GM23338 (cell line): ENCODE measurements at regions not wholly inside any gene's neighbourhood (a gene's known extent, or its start where the extent isn't known, plus 50 kb on each side); places are given as distances from the start of the nearest gene placed in this dataset.

Source experiments
- ATAC-seq: fragments of 200-7000 bp; cut with Tn5 transposase; 3 replicates; pipeline ENCODE4 v1.9.1; 2020
- DNase-seq: peaks from one replicate; pipeline ENCODE4 v3.0.0-alpha.2; 2015; ENCODE audit warnings: low spot score
- H2AFZ ChIP-seq: fragments of 200-600 bp; sonication (generic); 2 replicates; pipeline ENCODE4 v1.8.0; 2016; ENCODE audit warnings: antibody characterized with exemption, mild to moderate bottlenecking, moderate library complexity
- H3F3A ChIP-seq: fragments of 200-600 bp; sonication (generic); replicated peaks from 2 replicates; pipeline ENCODE4 v1.8.0; 2017; ENCODE audit warnings: antibody characterized with exemption, mixed run types, low read depth
- H3K27ac ChIP-seq: fragments of 200-600 bp; sonication (generic); 2 replicates; pipeline ENCODE4 v1.6.1; 2016; ENCODE audit warnings: low read depth
- H3K27me3 ChIP-seq: fragments of 200-600 bp; sonication (generic); 2 replicates; pipeline ENCODE4 v1.8.0; 2016; ENCODE audit warnings: mild to moderate bottlenecking, mixed run types, moderate library complexity; ENCODE audit not compliant: insufficient read depth
- H3K36me3 ChIP-seq: fragments of 200-600 bp; sonication (generic); 2 replicates; pipeline ENCODE4 v1.8.0; 2016; ENCODE audit warnings: mild to moderate bottlenecking; ENCODE audit not compliant: insufficient read depth
- H3K4me1 ChIP-seq: fragments of 200-600 bp; sonication (generic); 2 replicates; pipeline ENCODE4 v1.8.0; 2016; ENCODE audit warnings: mild to moderate bottlenecking, moderate library complexity; ENCODE audit not compliant: insufficient read depth
- H3K4me2 ChIP-seq: fragments of 200-600 bp; sonication (generic); 2 replicates; pipeline ENCODE4 v1.7.1; 2017; ENCODE audit warnings: mixed run types
- H3K4me3 ChIP-seq: fragments of 200-600 bp; sonication (generic); 2 replicates; pipeline ENCODE4 v1.6.1; 2016; ENCODE audit warnings: mixed run types
- H3K79me2 ChIP-seq: fragments of 200-600 bp; sonication (generic); replicated peaks from 2 replicates; pipeline ENCODE4 v1.8.0; 2017; ENCODE audit warnings: mild to moderate bottlenecking; ENCODE audit not compliant: insufficient read depth
- H3K9me2 ChIP-seq: fragments of 200-600 bp; sonication (generic); 2 replicates; pipeline ENCODE4 v1.8.0; 2017; ENCODE audit not compliant: insufficient read depth
- H4K20me1 ChIP-seq: fragments of 200-600 bp; sonication (generic); replicated peaks from 2 replicates; pipeline ENCODE4 v1.8.0; 2017; ENCODE audit warnings: mild to moderate bottlenecking; ENCODE audit not compliant: insufficient read depth
- H3K27ac Mint-ChIP-seq: 2 replicates; pipeline ENCODE4 v1.8.0; 2020; ENCODE audit warnings: inconsistent platforms, mild to moderate bottlenecking, moderate library complexity, mixed read lengths
- H3K27me3 Mint-ChIP-seq: 3 replicates; pipeline ENCODE4 v1.8.0; 2022; ENCODE audit warnings: low read depth, mild to moderate bottlenecking, moderate library complexity, mixed read lengths, inconsistent platforms; ENCODE audit not compliant: insufficient read depth, poor library complexity
- H3K36me3 Mint-ChIP-seq: 3 replicates; pipeline ENCODE4 v1.8.0; 2021; ENCODE audit warnings: low read depth, mild to moderate bottlenecking, inconsistent platforms, moderate library complexity, mixed read lengths
- H3K4me1 Mint-ChIP-seq: 3 replicates; pipeline ENCODE4 v1.8.0; 2020; ENCODE audit warnings: mild to moderate bottlenecking, inconsistent platforms, mixed read lengths
- H3K4me3 Mint-ChIP-seq: 3 replicates; pipeline ENCODE4 v1.8.0; 2021; ENCODE audit warnings: moderate library complexity, mild to moderate bottlenecking, inconsistent platforms, mixed read lengths
- H3K9me3 Mint-ChIP-seq: 3 replicates; pipeline ENCODE4 v1.8.0; 2020; ENCODE audit warnings: moderate library complexity, mild to moderate bottlenecking, inconsistent platforms, mixed read lengths
- CREB1 ChIP-seq: fragments of 250-450 bp; sonication (Bioruptor Pico); IDR thresholded peaks from 2 replicates; pipeline ENCODE4 v1.5.0; 2020; ENCODE audit warnings: low read depth, mild to moderate bottlenecking, moderate library complexity
- CTCF ChIP-seq, 2 experiments: fragments of 200-600 bp in 1 of 2; sonication (generic) in 1 of 2; conservative IDR thresholded peaks; 2 replicates each; pipeline versions ENCODE4 v1.5.1 to v1.6.1; 2016 to 2017; ENCODE audit warnings: antibody characterized with exemption in 2 of 2, low read depth in 2 of 2, mild to moderate bottlenecking in 2 of 2, moderate library complexity in 1 of 2
- ETS1 ChIP-seq: IDR thresholded peaks from 2 replicates; pipeline ENCODE4 v1.6.1; 2016; ENCODE audit warnings: antibody characterized with exemption
- EZH2phosphoT487 ChIP-seq: fragments of 200-600 bp; sonication (generic); IDR thresholded peaks from one replicate; pipeline ENCODE4 v1.8.1; 2018; ENCODE audit warnings: antibody characterized with exemption; ENCODE audit not compliant: unreplicated experiment
- JUNB ChIP-seq: IDR thresholded peaks from one replicate; pipeline ENCODE4 v1.6.1; 2016; ENCODE audit warnings: antibody characterized with exemption; ENCODE audit not compliant: unreplicated experiment
- NANOG ChIP-seq: IDR thresholded peaks from 2 replicates; pipeline ENCODE4 v1.6.1; 2016; ENCODE audit warnings: antibody characterized with exemption, borderline replicate concordance
- POLR2AphosphoS5 ChIP-seq: IDR thresholded peaks from 2 replicates; pipeline ENCODE4 v1.6.1; 2016; ENCODE audit warnings: antibody characterized with exemption, low read depth
- REST ChIP-seq: IDR thresholded peaks from one replicate; pipeline ENCODE4 v1.6.1; 2018; ENCODE audit warnings: antibody characterized with exemption; ENCODE audit not compliant: unreplicated experiment
- STAT1 ChIP-seq: IDR thresholded peaks from one replicate; pipeline ENCODE4 v1.6.1; 2016; ENCODE audit warnings: antibody characterized with exemption; ENCODE audit not compliant: unreplicated experiment
- ZNF114 ChIP-seq: fragments of 250-450 bp; sonication (Bioruptor Pico); IDR thresholded peaks from 2 replicates; pipeline ENCODE4 v1.5.0; 2020; ENCODE audit warnings: mild to moderate bottlenecking, moderate library complexity
- ZNF462 ChIP-seq: fragments of 250-450 bp; sonication (Bioruptor Pico); IDR thresholded peaks from 2 replicates; pipeline ENCODE4 v1.5.0; 2020; ENCODE audit warnings: mild to moderate bottlenecking, moderate library complexity

- no peaks in the 10 kb centered on the region for H4K20me1 ChIP-seq
- H3K27ac Mint-ChIP-seq: no peak overlapping the region
- H3K9me3 Mint-ChIP-seq: peaks cover 4% of the 10 kb centered on the region; the same call in 1 of the 3 replicates
- H3K4me2 ChIP-seq: no peak overlapping the region
- H3K27me3 Mint-ChIP-seq: peaks cover 2% of the 10 kb centered on the region
- no peak overlapping the region for H3K4me3 Mint-ChIP-seq
- no peak overlapping the region for H3K4me3 ChIP-seq
- H3K36me3 ChIP-seq: no peaks in the 10 kb centered on the region
- H3F3A ChIP-seq: no peaks in the 10 kb centered on the region
- no peaks in the 10 kb centered on the region for H3K79me2 ChIP-seq
- TF ChIP-seq ETS1 (no peak), CTCF (conservative IDR thresholded peaks at IDR 0.05; ENCODE audit: low read depth in 2 of 2) (no peak), EZH2phosphoT487 (no peak), JUNB (no peak), CREB1 (CRISPR knock-in tag) (no peak), REST (no peak), ZNF114 (CRISPR knock-in tag) (no peak), STAT1 (no peak), NANOG (no peak), POLR2AphosphoS5 (no peak), ZNF462 (CRISPR knock-in tag) (no peak)
- no peak overlapping the region for H3K27ac ChIP-seq
- H3K9me2 ChIP-seq: peaks cover 3% of the 10 kb centered on the region; the same call in 1 of the 2 replicates
- no peaks in the 10 kb centered on the region for H3K4me1 ChIP-seq
- H3K4me1 Mint-ChIP-seq: peaks cover 3% of the 10 kb centered on the region; the same call in 1 of the 3 replicates
- DNase-seq: no peak
- no peaks in the 10 kb centered on the region for H3K27me3 ChIP-seq
- H2AFZ ChIP-seq: no peak overlapping the region
- no peaks in the 10 kb centered on the region for H3K36me3 Mint-ChIP-seq
- ATAC-seq: no peak
Observed at GRCh38 chr6:132892929-132893771, 78.8 kb downstream of the RPS12 start.
